ENCODE measurements at regions not wholly inside any gene's neighbourhood (a gene's known extent, or its start where the extent isn't known, plus 50 kb on each side); places are given as distances from the start of the nearest gene placed in this dataset.

- DNase-seq: no peak
Observed at GRCh38 chr2:71950256-71951082, 197.2 kb downstream of the CYP26B1 start.

DNA sequence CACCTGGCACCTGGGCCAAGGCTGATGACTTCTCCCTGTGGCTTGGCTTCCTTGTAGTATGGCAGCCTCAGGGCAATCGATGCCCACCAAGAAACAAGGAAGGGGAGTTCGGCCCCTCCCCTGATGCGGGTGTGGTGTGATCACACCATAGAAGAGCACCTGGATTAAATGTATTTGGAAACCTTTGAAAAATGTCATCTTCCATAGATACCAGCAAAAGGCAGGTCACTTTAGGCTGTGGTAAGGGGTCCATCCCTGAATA is 198.2 kb downstream of the CYP26B1 start:
- no peak for DNase-seq

GRCh38 chr2:71948781-71949536 is 198.7 kb downstream of the CYP26B1 start:
- DNase-seq: no peak

DNA sequence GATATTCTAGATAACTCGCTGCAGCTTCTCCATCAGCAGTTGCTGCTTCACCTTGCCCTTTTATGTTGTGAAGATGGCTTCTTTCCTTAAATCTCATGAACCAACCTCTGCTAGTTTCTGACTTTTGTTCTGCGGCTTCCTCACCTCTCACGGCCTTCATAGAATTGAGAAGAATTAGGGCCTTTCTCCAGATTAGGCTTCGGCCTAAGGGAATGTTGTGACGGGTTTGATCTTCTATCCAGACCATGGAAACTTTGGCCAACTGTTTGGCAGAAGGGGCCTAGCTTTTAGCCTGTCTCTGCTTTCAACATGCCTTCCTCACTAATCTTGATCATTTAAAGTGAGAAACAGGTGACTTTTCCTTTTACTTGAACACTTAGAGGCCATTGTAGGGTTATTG is 199.9 kb downstream of the CYP26B1 start:
- no peak for DNase-seq

DNA sequence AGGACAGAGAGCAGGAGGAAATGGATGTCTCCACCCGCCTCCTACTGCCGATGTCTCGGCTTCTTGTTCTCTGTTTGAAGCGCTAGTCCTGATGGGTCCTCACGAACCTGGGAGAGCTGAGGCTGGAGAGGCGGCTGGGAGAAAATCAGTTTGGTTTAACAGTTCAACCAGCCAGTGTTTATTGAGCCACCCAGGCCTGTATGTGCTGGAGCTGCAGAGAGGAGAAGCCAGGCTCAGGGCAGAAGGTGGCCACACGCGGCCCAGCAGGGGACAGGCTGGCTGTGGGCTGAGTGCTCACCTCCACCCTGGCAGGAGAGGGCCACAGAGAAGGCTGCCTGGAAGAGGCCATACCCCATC is 202.1 kb downstream of the CYP26B1 start:
- no peak for DNase-seq

DNA sequence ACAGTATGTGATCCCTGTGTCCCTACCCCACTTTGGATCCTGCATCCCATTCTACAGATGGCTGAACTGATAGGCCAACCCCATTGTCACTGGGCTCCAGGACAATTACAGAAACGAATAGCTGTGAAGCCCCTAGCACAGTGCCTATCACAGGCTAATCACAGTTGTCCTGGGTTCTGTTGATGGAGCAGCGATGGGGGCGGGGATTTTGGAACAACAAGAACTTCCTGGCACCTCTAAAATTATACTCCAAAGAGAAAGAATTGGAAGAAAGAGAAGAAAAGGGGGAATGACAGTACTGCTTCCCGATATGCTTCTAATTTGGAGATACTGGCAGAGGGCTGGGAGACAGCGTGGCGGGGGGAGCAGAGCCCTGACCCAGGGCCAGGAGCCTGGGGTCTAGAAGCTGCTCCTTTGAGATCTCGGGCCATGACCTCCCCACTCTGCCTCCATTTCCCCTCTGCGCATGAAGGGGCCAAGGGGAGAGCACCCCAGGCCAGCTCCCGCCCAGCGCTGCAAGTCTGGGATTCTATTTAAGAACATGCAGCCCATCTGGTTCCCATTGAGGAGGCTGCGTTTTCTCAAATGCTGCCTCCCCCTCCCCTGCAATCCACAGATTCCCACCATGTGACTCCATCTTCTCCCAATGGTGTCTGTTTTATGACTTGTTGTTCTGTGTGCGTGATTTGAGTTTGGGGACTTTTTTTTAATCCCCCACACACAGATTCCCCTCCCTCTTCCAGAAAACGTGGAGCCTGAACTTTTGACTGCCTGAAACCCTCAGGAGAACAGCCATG is 202.7 kb downstream of the CYP26B1 start:
- no peak for DNase-seq

GRCh38 chr2:71944183-71944550 is 203.5 kb downstream of the CYP26B1 start:
- no peak for DNase-seq

DNA sequence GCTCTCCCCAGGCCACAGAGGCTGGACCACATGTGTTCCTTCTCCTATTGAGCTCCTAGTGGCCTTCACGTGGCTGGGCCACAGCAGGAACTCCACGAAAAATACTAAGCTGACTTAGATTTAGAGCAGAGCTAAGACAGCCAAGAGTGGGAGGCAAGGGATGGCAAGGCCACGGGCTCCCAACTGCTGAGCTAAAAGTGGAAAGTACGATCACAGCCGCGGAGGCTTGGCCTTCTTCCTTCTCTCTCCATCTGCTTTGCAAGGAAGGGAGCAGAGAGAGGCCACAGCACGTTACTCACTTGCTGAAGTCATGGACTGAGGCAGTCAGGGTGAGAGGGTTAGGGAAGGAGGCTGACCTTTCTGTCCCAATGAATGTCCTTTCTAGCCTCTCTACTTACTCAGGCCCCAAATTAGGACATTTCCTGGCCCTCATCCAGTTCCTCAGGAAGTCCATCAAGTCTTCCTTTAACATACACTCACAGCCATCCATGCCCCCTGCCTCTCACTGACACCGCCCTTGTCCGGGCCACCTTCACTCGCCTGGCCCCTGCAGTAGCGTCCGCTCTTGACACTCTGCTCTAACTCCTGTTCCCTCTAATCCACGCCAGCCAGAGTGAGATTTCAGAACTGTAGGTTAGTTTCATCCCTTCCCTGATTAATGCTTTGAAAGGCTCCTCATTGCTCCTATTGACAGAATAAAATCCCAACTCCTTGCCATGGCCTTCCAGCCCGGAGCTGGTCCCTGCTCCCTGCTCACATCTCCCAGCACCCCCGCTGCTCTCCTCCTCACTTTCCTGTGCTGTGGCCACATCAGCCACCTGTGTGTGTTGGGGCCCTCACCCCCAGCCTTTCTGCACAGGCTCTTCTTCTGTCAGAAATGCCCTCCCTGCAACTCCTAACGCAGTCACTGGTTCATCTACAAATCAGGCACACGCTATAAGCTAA is 204.2 kb downstream of the CYP26B1 start:
- DNase-seq: no peak

GRCh38 chr2:71941726-71942525 is 205.7 kb downstream of the CYP26B1 start:
- DNase-seq: no peak

DNA sequence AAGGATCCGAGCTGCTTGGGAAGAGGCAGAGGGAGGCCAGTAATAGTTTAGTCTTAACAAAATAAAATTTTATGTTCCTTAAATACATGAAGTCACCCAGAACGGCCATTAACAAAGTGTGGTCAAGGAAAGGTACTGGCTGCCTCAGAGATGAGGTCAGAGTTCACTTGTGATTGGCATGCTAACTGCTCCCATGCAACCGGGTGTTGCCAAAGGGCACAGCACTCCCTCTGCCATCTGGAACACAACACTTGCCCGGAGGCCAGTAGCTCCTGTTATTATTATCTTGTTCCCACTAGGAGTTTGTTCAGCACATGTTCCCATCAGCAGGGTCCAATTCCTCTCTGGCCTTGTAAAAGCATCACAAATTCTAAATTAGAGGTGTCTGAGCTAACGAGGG is 207.0 kb downstream of the CYP26B1 start:
- no peak for DNase-seq

DNA sequence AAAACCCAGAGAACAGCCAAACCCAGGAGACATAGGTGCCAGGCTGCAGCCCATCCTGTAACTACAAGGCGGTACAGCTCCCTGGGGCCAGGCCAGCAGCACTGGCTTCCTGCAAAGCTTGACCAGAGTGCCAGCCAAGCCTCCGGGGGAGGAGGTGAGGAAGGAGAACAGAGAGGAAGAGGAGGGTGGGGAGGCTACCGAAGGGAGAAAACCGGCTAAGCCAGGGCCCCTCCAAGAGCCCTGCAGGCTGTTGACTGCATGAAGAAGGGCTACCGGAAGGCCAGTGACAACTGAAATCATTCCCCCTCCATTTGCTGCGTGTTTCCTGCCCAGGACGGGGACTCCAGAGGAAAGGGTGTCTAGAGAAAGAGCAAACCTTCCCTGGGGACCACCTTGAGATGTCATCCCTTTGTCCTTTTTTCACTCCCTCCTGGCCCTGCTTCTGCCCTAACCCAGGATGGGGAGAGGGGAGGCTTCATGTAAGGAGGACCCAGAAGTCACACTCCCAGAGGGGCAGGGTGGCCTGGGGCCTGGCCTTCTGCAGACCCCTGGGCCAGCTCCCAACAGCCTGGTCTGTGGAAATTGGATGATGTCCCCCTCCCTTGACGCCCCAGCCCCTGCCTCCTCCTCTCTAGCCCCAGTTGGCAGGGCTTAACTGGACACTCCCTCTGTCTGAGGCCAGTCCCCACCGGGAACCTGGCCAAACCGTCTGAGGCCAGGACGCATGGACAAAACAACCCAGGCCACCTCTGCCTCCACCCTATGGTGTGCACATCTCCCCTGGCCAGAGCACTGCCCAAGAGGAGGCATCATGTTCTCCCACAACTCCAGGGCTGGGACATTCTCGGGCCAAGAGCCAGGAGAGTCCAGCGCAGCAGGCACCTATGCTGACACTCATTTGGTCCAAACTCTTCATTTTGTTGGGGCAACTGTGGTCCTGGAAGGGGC is 207.8 kb downstream of the CYP26B1 start:
- no peak for DNase-seq

- no peak for DNase-seq
Observed at GRCh38 chr2:71938659-71939587, 208.7 kb downstream of the CYP26B1 start.

GRCh38 chr2:71938108-71938507 is 209.6 kb downstream of the CYP26B1 start:
- DNase-seq: no peak

DNA sequence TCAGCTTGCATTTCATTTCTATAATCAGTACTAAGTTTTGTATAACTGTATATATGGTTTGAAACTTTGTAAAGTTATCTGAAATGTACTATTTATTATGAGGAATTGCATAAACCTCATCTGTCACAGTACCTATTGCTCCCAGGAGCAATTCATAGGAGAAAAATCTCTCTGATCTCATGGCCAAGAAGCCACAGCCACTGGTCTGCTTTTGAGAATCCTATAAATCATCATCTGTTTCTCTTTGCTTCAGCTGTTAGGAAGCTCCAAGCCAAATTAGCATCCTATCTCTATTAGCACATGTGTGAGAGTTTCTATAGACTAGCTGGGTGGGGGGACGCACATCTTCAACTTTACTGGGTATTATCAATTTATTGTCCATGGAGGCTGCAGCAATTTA is 210.3 kb downstream of the CYP26B1 start:
- no peak for DNase-seq

GRCh38 chr2:71936076-71937030 is 211.3 kb downstream of the CYP26B1 start:
- DNase-seq: no peak

DNA sequence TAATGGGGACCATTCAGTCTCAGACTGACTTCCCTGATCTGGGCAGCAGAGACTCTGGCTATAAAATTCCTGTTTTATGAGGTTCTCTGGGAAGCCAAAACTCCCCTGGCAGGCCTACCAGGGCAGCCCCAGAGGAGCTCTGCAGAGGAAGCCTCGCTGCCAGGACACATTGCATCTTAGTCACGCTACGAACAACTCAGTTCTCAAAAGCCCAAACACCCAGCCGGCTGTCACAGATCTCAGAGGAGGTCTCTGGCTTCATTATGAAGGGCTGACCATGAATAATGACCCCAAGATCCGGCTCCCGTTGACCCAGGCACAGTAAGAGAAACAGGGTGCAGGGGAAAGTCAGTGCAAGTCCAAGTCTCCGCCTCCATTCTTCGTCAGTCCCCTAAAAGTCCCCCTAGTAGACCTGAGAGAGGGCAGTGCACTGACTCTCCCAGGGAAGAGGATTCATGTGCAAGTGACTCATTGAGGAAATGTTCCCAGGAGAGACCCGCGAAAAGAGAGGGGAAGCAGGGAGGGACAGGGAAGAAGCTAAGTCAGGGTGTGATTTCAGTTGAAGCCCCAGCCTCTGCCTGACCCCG is 212.3 kb downstream of the CYP26B1 start:
- no peak for DNase-seq

GRCh38 chr2:71934595-71935261 is 212.9 kb downstream of the CYP26B1 start:
- DNase-seq: no peak

DNA sequence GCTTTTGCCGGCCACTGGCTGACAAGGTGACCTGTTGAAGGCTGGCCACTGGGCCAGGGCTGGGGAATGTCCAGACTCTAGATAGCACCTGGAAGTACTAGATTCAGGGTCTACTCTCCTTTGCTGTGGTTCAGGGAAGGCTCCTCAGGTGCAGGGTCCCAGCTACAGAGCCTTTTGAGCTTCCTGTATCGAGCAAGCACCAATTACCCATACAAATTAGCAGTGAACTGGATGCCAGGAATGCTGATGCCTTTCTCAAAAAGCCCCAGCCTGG is 213.4 kb downstream of the CYP26B1 start:
- DNase-seq: no peak
